HG03045 (cell line): ENCODE measurements at regions not wholly inside any gene's neighbourhood (a gene's known extent, or its start where the extent isn't known, plus 50 kb on each side); places are given as distances from the start of the nearest gene placed in this dataset.

Source experiments
- ATAC-seq: cut with Tn5 transposase; IDR thresholded peaks from one replicate; pipeline ENCODE4 v1.9.1; 2021; ENCODE audit warnings: mild to moderate bottlenecking, moderate library complexity; ENCODE audit not compliant: unreplicated experiment

DNA sequence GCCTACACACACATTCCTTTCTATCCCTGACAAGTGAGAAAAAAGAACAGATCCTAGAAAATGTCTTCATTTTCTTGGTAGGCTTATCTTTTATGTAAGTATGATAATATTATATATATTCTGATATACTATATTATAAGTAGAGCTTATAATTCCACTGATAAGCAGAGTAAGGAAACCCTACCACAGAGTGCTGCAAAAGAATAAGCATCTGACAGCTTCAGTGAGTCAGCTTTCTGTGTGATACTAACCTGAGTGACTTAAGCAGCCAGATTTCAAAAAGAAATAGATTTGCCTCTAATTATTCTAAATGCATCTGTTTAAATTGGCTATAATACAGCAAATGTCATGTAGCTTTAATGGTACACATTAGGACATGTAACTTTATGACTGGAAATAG lies 656.0 kb downstream of the MCTP2 start:
- no peak for ATAC-seq

DNA sequence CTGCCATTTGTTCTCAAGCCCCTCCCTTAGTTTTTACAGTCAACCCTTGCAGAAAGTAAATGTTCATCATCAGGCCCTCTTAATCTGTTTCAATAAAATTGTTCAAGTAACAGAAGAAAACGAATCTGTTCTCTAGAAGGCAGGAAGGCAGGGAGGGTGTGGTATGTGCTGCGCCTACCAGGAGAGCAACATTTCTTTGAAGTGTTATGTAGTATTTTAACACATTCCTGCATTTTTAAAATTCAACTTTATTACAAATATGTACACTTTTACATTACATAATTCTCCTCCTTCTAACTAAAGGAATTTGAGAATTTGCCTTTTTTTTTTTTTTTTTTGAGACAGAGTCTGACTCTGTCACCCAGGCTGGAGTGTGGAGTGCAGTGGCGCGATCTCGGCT lies 657.8 kb downstream of the MCTP2 start:
- ATAC-seq = no peak

DNA sequence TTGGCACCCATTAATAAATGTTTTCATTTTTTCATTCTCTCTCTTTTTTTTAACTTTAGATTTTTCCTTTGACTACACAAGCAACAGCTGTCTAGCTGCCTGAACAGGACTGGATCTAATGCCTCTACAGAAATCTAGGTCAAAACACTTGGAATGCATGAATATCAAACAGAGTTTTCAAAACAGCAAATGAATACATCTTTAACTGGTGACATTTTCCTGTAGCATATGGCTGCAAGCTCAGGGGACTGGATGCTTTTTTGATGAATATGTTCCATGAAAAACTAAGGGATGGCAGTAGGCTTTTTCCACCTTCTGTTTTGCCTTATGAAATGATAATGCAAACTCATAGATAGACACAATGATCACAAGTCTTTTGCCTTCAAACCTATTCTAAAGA lies 661.7 kb downstream of the MCTP2 start:
- ATAC-seq = no peak

DNA sequence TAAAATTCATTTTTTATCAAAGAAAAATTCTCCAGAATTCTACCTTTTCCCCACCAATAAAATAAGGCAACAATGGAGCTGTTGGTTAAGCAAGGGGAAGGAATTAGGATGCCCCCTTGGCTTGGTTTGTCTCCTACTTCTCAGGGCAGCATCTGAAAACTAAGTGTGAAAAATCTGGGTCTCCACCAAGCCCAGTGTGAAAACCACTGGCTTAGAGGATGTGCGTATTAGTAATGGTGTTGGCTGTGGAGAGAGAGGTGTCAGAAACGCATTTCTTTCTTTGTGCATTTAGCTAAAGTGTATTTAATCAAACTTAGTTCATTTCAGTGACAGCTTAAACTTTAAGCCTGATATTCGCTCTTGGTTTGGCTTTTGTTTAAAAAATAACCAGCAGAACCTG lies 662.7 kb downstream of the MCTP2 start:
- ATAC-seq = no peak

DNA sequence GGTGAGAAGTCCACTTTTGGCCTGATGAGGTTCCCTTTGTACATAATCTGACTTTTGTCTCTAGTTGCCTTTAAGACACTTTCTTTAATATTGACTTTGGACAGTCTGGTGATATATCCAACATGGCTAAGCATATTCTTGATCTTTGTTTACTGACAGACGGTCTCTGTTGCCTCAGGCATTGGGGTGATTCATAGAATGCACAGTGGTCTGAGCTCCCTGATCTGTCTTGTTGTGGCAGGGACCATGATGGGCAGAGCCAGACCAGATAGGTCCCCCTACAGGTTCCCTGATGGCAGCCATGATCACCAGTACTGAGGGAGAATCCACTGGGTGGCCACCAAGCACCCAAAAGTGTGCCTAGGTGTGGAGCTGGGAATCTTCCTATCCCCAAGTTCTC lies 678.1 kb downstream of the MCTP2 start:
- no peak for ATAC-seq

DNA sequence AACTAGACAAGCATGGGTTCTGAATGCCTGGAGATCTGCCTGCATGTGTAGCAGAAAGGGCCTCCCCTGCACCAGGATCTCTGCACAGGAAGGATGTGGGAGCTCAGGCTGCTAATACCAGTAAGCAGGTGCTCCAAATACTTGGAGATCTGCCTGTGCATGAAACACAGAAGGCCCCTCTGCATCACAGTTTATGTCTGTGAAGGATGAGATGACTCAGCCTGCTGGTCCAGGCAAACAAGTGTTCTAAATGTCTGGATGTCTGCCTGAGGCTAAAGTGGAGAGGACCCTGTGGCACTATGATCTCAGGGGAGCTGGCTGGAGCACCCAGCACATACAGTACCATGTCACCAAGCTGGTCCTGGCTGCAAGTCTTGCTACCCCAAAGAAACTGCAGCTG lies 678.8 kb downstream of the MCTP2 start:
- ATAC-seq = no peak

DNA sequence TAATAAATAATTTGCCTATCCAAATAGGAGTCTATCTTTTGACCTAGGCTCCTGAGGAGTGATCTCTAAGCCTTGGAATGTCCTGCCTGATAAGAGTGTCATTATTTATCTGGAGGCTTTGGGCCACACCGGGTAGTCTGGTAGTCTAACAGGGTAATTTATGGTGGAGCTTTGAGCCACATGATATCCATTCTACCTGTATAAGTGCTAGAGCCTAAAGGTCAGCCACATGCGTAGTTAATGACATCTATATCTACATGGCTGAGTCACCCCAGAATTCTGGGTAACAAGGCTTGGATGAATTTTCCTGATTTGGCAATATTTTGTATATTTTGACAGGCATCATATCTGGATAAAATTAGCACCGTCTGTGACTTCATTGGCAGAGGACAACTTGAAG lies 681.4 kb downstream of the MCTP2 start:
- ATAC-seq = no peak

DNA sequence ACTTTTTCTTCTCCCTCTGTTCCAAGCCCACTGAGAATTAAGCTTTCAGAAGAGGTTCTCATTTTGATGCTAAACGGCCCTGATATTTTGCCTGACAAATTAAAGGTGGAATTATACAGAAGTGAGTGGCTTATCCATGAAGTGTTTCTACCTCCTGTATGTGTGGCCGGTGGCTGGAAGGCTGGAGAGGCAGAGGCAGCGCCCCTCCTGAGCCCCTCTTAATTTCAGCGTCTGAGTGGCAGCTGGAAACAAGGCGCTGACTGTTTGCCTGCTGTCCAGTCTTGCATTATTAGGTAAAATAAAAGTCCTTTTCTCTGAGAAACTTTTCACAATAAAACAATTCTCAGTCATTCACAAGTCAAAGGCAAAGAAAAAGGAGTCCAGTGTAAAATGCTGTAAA lies 685.7 kb downstream of the MCTP2 start:
- no peak for ATAC-seq

DNA sequence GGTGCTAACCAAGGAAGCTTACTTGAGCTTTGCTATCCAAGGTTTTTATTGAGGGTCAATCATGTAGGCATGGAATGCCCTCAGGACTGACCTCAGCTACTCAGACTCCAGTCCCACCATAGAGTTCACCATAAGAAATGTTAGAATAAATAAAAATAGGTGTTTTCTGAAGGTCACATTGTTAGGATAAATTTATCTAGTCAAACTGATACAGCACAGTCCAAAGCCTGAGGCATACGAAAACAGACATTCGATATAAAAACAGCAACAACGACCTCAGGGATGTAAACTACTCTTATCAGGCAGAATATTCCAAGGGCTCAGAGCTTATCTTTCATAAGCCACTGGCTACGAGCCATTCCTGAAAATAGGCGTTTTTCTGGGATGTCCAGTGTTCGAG lies 690.6 kb downstream of the MCTP2 start:
- ATAC-seq = no peak

DNA sequence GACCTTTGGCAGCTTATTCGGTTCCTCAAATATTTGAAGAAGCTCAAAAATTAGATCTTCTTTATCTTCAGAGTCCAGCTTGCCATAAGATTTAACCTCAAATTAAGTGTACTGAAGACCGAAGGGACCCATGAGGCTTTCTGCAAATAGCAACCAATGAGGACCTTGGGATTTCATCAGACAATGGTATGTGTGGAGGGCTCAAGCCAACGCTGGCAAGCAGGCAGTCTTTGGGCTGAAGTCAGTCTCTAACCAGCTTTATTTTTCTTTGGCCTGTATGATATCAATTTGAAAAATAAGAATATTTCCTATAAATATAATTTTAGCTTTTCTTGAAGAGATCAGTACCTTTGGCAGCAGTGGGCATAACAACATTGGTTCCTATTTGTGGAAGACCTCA lies 692.7 kb downstream of the MCTP2 start:
- no peak for ATAC-seq

DNA sequence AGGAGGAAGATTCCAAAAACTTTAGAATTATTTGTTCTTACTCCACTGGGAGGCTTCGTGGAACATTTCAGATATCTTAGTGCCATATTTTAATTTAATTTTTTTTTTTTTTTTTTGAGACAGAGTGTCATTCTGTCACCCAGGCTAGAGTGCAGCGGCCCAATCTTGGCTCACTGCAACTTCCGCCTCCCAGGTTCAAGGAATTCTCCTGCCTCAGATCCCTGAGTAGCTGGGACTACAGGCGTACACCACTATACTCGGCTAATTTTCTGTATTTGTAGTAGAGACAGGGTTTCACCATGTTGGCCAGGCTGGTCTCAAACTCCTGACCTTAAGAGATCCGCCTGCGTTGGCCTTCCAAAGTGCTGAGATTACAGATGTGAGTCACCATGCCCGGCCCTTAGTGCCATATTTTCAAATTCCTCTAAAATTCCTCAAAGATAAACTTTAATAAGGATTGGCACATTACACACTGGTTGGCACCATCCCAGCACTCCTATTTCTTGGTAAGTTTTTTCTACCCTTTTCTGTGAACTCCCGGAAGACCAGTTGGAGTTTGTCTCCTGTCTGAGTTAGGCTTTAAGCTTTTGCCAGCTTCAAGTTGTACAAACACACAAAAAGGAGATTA lies 693.7 kb downstream of the MCTP2 start:
- ATAC-seq = no peak

DNA sequence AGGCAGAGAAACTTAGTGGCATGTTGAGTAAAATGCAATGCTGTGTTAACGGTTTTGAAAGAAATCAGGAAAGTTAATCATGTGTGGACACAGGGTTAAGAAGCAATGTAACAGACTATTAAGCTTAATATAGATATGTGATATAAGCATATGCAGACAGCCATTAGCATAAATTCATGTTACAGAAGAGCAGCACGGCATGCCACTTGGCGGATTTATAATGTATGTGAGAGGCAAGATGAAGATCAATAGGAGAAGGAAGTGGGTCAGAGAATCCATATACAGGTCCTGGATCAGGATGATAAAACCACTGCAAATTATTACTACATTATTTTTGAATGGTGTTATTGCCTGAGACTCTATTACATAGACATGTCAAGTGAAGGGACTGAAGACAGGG lies 694.3 kb downstream of the MCTP2 start:
- no peak for ATAC-seq

DNA sequence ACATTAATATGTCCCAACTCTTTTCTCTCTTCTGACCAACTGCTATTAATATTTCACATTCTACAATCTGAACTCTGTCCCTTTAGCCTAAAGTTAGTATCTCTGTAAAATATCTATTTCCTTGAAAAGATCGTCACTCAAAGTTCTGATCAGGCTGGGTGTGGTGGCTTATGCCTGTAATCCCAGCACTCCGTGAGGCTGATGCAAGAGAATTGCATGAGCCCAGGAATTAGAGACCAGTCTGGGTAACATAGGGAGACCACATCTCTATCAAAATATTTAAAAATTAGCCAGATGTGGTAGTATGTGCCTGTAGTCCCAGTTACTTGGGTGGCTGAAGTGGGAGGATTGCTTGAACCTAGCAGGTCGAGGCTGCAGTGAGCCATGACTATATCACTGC lies 695.6 kb downstream of the MCTP2 start:
- ATAC-seq = no peak

DNA sequence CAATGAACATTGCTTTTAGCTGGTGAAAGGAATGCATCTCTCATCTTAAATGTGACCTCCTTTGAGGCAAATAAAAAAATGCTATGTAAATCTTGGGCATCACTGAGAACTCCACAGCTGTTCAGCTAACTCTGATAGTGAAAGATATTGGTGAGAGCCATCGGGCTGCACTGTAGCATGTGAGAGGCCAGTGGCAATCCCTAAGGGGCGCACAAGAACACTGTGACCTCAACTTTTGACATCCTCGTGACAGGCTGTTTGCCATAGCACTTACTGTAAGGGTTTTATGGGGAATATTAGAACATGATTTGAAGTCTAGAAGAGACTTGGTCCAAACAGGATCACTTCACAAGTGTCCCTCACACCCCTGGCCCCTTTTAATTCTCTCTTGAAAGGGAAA lies 697.9 kb downstream of the MCTP2 start:
- no peak for ATAC-seq

DNA sequence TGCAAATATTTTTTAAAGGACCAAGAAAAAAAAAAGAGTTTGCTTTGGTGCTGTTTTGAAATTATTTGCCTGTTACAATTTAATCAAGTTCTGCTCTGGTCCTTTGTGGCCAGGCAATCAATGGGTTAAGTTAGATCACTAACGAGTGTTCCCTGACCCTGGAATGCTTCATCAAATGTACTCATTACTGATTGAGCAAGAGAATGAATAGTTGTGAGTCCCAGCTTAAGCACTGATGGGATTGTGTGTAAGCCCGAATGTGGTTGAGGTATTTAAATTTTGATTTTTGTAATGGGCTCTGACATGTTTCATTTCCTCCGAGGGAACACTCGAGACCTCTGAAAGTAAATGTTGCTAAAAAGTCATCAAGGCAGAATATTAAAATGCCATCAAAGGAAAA lies 699.1 kb downstream of the MCTP2 start:
- ATAC-seq = no peak

DNA sequence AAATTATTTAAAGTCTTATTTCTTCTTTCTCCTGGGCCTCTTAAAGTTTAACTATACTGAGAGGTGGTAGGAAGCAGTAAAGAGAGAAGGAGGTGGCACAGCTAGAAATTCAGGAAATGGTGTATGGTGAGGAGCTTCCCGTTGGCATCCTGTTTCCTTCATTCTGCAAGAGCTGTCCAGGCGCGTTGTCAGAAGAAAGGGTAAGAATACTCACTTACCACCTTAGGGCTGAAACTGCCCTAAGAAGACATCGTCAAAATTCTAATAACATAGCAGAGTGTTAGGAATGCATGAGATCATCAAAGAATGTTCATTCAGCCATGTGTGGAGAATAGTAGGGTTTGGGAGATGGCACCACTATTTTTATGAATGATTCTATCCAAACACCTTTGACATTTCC lies 699.6 kb downstream of the MCTP2 start:
- no peak for ATAC-seq

DNA sequence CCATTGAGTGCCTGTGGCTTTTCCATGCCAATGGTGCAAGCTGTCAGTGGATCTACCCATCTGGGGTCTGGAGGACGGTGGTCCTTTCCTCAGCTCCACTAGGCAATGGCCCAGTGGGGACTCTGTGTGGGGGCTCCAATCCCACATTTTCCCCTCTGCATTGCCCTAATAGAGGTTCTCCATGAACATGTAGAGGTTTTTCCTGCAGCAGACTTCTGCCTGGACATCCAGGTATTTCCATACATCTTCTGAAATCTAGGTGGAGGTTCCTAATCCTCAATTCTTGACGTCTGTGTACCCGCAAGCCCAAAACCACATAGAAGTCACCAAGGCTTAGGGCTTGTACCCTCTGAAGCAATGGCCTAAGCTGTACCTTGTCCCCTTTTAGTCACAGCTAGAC lies 703.1 kb downstream of the MCTP2 start:
- ATAC-seq = no peak

DNA sequence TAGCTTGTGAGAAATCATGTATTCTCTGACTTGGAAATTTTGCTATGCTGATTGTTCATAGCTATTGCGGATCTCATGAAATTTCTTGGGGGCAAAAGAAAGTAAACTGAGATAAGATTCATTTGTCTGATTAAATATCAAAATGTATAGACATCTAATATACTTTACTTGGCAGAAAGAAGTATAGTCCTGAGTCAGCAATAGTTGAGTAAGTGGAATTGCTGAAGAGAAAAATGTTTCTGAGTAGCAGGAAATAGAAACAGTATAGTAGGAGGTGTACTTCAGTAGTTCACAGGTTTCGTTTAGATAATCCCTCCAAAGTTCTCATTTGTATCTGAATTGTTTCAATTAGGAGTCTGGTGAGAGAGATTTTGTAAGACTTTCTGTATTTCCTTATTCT lies 705.9 kb downstream of the MCTP2 start:
- no peak for ATAC-seq

DNA sequence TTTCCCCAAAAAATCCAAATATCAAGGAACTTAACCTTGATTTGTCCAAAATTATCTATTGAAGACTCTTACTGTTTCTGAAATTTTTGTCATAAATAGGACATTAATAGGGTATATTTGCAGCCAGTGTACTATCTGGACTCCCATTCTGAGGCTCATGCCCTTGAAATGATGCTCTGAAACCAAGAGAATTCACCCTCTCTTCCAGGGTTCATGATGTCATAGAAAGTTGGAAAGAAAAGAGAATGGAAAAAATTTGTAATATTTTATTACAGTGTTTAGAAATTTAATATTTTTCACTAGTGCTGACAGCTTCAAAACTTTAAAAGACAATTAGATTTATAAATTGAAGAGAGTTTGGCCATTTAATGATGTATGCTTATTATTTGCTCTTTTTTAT lies 712.5 kb downstream of the MCTP2 start:
- no peak for ATAC-seq

DNA sequence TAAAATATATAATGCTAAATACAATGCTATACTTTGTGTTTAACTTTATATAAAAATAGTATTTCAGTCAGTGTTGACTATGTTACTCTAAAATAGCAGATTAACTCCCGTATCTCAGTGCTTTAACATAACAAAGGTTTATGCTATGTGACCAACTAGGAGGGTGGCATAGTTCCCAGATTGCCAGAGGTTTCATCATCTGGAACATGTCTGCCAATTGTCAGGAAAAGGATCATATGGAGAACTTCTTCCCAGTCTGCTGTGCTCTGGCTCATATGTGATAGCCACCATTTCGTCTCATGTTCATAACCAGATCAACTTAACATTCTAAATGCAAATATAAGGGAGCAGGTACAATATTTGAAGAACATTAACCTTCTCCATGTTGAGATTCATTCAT lies 720.2 kb downstream of the MCTP2 start:
- ATAC-seq = no peak

DNA sequence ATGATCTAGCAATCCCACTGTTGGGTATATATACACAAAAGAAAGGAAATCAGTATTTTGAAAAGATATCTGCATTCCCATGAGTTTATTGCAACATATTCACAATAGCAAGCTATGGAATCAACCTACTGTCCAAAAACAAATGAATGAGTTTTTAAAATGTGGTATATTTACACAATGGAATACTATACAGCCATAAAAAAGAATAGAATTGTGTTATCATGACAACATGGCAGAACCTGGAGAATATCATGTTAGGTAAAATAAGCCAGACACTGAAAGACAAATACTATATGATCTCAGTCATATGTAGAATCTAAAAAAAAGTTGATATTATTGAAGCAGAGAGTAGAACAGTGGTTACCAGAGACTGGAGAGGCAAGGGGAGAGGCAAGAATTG lies 732.6 kb downstream of the MCTP2 start:
- no peak for ATAC-seq

DNA sequence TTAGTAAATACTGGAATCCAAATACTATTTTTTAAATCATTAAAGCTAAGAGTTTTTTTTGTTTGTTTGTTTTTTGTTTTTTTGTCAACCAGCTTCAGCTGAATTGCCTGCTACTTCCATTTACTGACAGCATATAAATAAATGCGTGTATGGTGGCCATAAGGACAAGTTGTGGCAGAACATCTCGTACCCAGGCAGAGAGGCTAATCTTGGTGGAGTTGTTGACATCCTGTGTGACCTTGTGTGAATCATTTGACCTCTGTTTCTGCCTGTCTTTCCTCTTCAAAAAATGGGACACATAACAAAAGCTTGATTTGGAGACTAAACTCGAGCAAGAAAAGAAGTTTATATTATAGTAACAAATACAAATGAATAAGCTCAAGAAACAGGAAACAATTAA lies 734.2 kb downstream of the MCTP2 start:
- ATAC-seq = no peak

DNA sequence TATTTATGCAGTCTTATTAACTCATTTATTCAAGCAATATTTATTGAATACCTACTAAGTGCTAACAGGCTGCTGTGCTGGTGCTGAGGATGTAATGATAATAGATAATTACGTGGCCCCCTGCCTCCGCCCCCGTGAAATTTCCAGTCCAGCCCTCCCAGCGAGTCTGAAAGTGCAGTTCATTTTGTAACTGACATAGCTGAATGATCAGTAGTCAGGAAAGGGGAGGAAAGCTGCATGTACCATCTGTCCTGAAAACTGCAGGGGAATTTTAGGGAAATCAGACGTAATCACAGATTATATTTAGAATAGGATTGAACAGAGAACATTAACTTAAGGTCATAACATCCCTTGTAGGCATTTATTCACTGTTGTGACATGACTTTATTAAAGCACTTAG lies 736.8 kb downstream of the MCTP2 start:
- no peak for ATAC-seq

DNA sequence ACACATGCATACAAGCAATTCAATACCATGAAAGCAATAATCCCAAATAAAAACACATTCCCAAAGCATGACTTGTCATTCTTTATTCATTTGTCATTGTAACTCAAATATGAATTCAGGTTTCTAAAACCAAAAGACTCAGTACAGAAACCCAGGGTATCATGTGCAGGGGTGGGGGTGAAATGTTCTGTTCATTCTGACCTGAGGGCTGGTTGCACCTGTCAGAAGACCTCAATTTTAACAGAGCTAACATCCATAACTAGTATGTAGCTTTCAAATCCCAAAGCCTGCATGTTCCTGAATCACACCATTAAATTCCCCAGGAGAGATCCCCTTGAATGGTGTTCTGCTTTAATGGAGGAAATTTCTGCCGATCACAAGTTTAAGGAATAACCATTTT lies 738.7 kb downstream of the MCTP2 start:
- ATAC-seq = no peak
